ENCODE measurements at regions not wholly inside any gene's neighbourhood (a gene's known extent, or its start where the extent isn't known, plus 50 kb on each side); places are given as distances from the start of the nearest gene placed in this dataset.

DNA sequence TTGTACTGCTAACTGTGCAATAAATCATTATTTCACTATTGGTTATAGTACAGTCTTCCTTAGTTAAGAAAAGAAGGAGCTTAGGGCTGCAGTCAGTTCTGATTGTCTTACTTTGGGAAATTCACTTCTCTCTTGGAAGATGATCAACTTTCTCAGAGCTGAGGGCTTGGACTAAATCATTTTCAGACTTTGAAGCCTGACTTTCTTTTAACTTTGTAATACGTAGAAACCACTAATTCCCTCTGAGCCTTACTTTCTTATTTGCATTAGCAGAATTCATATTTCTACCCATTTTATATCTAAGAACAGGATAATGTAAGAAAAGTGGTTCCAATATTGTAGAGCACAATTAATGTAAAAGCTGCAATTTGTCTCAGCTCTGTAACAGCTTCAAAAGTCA is 386.4 kb downstream of the TRIB2 start:
- ATAC-seq: no peak
- H3K27ac ChIP-seq: peak overlapping the region in 3 of 12 donors; percentile 26 to 81 (median 65)
- no peaks in the 10 kb centered on the region for H3K36me3 ChIP-seq
- DNase-seq: no peak
- intact Hi-C loops (cut with DNase I): no loop called here
- no peak for TF ChIP-seq CTCF (IDR thresholded peaks at IDR 0.05)
- no peak for TF ChIP-seq POLR2A (IDR thresholded peaks at IDR 0.05)
- no peaks in the 10 kb centered on the region for H3K9me3 ChIP-seq
- H3K27me3 ChIP-seq: no peaks in the 10 kb centered on the region
- WGBS, 4 donors: 73 to 84% (median 77%) methylated on average over 1 of the region's 1 CpG
- no peak overlapping the region for H3K4me3 ChIP-seq
- H3K4me1 ChIP-seq: peaks cover 0 to 15% (median 0%) of the 10 kb centered on the region in 12 donors

- H3K27me3 ChIP-seq: no peaks in the 10 kb centered on the region
- H3K36me3 ChIP-seq: no peaks in the 10 kb centered on the region
- DNase-seq: no peak
- intact Hi-C loops (cut with DNase I): no loop called here
- WGBS, 4 donors: 78 to 86% (median 82%) methylated on average over 5 of the region's 5 CpGs
- TF ChIP-seq POLR2A (IDR thresholded peaks at IDR 0.05): no peak
- no peak for ATAC-seq
- H3K4me3 ChIP-seq: no peak overlapping the region
- H3K4me1 ChIP-seq: peaks cover 0 to 15% (median 0%) of the 10 kb centered on the region in 12 donors
- no peaks in the 10 kb centered on the region for H3K9me3 ChIP-seq
- H3K27ac ChIP-seq: no peak overlapping the region
Measured at GRCh38 chr2:13103778-13104493, 387.2 kb downstream of the TRIB2 start.

DNA sequence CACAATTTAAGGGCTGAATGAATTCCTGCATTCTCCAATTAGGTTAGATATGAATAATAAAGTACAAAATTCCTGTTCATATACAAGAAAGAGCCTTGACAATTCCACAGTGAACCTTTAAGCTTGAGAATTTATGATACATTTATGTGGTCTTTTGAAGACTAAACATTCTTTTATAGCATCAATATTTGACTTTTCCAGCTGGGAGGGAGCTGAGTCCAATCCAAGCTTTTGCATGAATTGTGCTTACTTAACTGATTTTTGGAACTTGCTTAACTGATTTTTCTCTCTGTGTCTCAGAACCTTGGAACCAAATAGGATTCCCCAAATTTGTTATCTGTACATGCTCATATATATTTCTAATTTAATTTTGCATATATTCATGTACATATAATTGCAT is 388.0 kb downstream of the TRIB2 start:
- no peak for ATAC-seq
- H3K27ac ChIP-seq: no peak overlapping the region
- H3K9me3 ChIP-seq: no peaks in the 10 kb centered on the region
- peaks cover 0 to 17% (median 0%) of the 10 kb centered on the region in 12 donors for H3K4me1 ChIP-seq
- no peaks in the 10 kb centered on the region for H3K36me3 ChIP-seq
- intact Hi-C loops (cut with DNase I): no loop called here
- no peak overlapping the region for H3K4me3 ChIP-seq
- TF ChIP-seq CTCF (IDR thresholded peaks at IDR 0.05): no peak
- TF ChIP-seq POLR2A (IDR thresholded peaks at IDR 0.05): no peak
- DNase-seq: no peak
- H3K27me3 ChIP-seq: no peaks in the 10 kb centered on the region

DNA sequence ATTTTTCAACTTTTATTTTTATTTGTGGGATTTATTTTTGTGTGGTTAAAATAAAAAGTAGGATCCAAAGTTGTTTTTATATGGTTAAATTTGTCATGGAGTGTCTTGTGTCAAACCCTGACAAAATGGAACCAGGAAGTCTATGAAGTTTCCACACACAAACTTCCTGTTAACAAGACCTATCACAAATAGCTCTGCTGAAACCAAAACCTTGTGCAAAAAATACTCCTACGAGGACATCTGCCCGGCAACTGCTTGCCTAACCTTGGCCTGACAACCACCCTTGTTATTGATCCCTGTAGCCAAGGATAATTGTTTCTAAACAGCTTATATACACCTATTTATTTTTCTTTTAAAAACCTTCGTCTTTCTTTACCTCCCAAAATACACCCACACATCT is 389.6 kb downstream of the TRIB2 start:
- Histone ChIP-seq H3K9me3 (no peaks in the 10 kb centered on the region), H3K4me1 (peaks cover 0 to 19% (median 0%) of the 10 kb centered on the region in 12 donors), H3K27ac (no peak overlapping the region), H3K36me3 (no peaks in the 10 kb centered on the region), H3K4me3 (no peak overlapping the region), H3K27me3 (no peaks in the 10 kb centered on the region)
- no peak for TF ChIP-seq CTCF (IDR thresholded peaks at IDR 0.05)
- 72 to 83% (median 78%) methylated on average over 3 of the region's 3 CpGs for WGBS, 4 donors
- intact Hi-C loops (cut with DNase I): no loop called here
- DNase-seq (no peak), ATAC-seq (no peak)

DNA sequence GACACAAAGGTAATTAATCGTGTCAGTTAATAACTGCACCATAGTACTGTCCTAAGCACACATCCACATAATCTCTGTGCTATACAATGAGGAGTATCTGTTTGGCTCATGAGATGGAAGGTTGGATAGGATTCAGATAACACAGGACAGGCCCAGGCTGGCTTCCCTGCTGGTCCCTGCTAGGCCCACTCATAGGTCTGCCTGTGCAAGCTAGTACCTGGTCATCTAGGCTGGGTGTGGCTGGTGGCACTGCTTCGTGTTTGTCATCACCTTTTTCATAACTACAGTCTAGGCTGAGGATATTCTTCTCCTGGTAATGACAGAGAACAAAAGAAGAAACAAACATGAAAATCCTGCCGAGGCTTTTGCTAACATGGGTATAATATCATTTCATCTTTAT is 392.8 kb downstream of the TRIB2 start:
- ATAC-seq (peak in 1 of 4 donors; percentile 24), DNase-seq (peak in 1 of 5 donors; percentile 21)
- Histone ChIP-seq H3K9me3 (no peaks in the 10 kb centered on the region), H3K4me3 (no peak overlapping the region), H3K4me1 (peaks cover 0 to 13% (median 0%) of the 10 kb centered on the region in 12 donors), H3K27ac (no peak overlapping the region), H3K36me3 (no peaks in the 10 kb centered on the region), H3K27me3 (no peaks in the 10 kb centered on the region)
- intact Hi-C loops (cut with DNase I): no loop called here
- TF ChIP-seq POLR2A (IDR thresholded peaks at IDR 0.05): no peak
- TF ChIP-seq CTCF (IDR thresholded peaks at IDR 0.05): no peak
- WGBS, 4 donors: 74 to 86% (median 78%) methylated on average over 3 of the region's 3 CpGs

Data from heart left ventricle (tissue), 16 donors.